Transverse colon (tissue), 3 donors: ENCODE measurements at regions not wholly inside any gene's neighbourhood (a gene's known extent, or its start where the extent isn't known, plus 50 kb on each side); places are given as distances from the start of the nearest gene placed in this dataset.

Experiments used
- EP300 ChIP-seq: sonication (generic); formaldehyde crosslinking; IDR thresholded peaks from one replicate; pipeline ENCODE4 v1.6.1; 2017; ENCODE audit warnings: antibody characterized with exemption, low read depth
- POLR2A ChIP-seq: fragments of 450-650 bp; IDR thresholded peaks from one replicate; pipeline ENCODE4 v1.6.1; 2016; ENCODE audit warnings: antibody characterized with exemption, mild to moderate bottlenecking, moderate library complexity
- TF ChIP-seq, protein P1 (sequence below), 5 experiments: fragments of 200-600 bp in 3 of 5; fragments of 450-650 bp in 2 of 5; sonication (generic) in 3 of 5; IDR thresholded peaks; 1 replicate in 2 of 5; 2 replicates in 3 of 5; pipeline ENCODE4 v1.5.1; 2016 to 2017; ENCODE audit warnings: antibody characterized with exemption in 5 of 5, inconsistent platforms in 3 of 5, mild to moderate bottlenecking in 2 of 5, moderate library complexity in 1 of 5

DNA sequence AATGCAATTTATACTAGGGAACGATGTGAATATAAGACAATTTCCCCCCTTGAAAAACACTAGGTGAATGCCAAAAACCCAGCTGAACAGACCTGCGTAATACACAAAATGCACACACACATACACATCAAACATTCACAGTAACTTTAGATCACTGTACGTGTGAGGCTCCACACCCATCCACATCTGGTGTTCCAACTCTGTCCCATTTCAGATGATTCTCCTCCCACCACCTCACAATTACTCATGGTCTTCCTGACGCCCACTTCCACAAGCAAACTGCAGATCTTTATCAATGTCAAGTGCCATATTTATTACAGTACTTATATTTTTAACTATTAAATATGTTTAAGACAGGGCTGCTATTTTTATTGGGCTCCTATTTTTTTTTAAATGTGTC lies 57.8 kb upstream of the TENM4 start:
- no peak for TF ChIP-seq POLR2A
- TF ChIP-seq, protein P1, sequence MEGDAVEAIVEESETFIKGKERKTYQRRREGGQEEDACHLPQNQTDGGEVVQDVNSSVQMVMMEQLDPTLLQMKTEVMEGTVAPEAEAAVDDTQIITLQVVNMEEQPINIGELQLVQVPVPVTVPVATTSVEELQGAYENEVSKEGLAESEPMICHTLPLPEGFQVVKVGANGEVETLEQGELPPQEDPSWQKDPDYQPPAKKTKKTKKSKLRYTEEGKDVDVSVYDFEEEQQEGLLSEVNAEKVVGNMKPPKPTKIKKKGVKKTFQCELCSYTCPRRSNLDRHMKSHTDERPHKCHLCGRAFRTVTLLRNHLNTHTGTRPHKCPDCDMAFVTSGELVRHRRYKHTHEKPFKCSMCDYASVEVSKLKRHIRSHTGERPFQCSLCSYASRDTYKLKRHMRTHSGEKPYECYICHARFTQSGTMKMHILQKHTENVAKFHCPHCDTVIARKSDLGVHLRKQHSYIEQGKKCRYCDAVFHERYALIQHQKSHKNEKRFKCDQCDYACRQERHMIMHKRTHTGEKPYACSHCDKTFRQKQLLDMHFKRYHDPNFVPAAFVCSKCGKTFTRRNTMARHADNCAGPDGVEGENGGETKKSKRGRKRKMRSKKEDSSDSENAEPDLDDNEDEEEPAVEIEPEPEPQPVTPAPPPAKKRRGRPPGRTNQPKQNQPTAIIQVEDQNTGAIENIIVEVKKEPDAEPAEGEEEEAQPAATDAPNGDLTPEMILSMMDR (IDR thresholded peaks at IDR 0.05): no peak
- TF ChIP-seq EP300: no peak
